ENCODE measurements at regions not wholly inside any gene's neighbourhood (a gene's known extent, or its start where the extent isn't known, plus 50 kb on each side); places are given as distances from the start of the nearest gene placed in this dataset.
A peak's percentile ranks its signal among the peaks of the same experiment; 100 is the strongest.
"Not testable (repeated sequence)": the region's sequence is repeated elsewhere in the genome, so short reads cannot be mapped to it uniquely, and the experiment has no call there.

DNA sequence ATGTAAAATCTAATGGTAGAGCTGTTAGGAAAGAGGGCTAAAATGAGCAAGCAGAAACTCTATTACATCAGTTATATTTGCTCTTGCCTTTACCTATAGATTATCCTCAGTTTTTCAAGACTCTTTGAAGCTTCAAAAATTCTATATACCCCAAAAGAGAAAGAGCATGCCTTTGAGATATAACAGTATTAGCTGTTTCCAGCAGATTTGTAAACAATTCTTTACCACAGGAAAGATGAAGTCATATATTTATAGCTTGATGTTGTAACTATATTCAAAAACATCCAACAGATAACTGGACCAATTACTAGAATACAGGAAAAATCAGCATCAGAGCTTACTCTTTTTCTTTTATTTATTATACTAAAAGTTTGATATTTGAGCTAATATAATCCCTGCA, 416.2 kb upstream of the TPK1 start:
- no peak for DNase-seq

DNA sequence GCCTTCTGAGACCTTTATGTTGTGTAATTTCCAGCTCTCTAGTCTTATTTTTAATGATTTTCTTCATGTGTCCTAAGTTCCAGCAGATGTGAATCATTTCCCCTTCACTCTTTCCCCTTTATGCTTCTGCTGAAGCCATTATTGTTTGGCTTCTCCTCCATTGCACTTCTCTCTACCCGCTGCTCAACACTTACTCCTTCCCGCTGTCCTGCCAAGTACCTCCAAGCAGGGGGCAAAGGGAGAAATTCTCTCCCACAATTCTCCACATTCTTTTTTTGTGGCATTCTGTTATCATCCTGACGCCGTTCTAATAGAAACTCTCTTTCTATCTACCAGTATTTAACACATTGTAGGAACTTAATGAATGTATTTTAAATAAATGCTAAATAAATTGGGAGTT, 388.9 kb upstream of the TPK1 start:
- no peak for DNase-seq

DNA sequence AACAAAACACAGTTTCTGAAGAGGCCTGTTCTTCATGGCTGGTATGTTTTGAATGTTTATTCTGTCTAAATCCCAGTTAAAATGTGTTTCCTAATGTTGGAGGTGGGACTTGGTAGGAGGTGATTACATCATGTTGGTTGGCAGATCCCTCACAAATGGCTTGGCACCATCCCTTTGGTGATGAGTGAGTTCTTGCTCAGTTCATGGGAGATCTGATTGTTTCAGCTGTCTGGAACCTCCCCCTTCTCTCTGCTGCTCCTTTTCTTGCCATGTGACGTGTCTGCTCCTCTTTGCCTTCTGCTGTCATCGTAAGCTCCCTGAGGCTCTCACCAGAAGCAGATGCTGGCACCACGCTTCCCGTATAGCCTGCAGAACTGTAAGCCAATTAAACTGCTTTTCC, 383.6 kb upstream of the TPK1 start:
- no peak for DNase-seq

DNA sequence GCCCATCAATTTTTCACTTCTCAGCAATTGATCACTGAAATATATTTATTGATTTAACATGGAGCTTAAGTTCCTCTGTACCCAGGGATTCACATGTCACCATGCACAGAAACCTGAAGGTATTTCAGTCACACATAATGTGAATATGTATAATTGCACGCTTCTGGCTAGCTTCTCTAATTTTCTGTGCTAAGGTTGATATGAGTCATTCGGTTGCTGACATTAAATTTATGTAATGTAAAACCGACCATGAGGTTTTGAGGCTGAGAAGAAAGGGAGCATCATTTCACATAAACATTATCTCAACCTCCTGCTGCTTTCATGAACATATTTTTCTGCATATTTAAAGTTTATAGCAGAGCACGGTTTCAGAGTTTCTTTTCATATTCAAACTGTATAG, 381.0 kb upstream of the TPK1 start:
- DNase-seq, result no peak

DNA sequence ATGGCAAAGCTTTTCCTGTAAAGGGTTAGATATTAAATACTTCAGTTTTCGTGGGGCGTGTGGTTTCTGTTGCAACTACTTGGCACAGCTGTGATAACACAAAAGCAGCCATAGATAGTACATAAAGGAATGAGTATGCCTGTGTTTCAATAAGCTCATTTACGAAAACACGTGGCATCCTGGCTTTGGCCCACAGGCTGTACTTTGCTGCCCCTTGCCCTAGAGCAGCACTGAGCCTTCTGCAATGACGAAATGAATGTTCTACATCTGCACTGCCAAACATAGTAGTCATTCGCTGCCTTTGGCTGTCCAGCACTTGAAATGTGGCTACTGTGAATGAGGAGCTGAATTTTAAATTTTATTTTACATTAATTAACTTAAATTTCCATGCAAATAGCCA, 376.2 kb upstream of the TPK1 start:
- no peak for DNase-seq

DNA sequence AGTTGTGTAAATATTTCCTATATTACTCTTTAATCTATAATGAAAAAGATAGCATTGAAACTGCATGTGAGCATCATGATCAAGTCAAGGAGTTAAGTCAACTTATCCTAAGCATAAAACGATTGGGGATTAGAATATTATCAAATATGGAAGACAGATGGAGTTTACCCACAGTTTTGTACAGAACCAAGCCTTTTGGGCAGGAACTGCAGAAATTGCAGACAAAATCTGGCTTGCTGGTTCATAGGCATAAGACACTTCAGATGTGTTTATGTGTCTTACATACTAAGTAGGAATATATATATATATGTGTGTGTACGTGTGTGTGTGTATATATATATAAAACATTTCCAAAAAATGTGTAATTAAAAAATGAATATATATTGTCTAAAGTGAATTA, 375.4 kb upstream of the TPK1 start:
- no peak for DNase-seq

DNA sequence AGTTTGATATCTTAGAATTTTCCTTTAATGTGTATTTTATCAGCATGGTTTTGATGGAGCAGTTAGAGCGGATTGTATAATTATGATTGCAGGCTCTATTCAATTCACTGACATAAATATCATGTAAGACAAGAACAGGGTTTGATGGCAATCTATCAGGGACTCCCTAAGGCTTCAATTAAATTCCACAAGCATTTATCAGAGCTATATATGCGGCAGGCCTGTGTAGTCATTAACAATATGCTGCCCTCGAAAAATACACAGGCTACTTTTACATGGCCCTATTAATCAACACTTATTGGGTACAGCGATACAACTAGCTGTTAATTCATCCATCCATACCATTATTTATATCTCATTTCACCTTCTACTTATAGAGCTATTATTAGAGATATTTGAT, 358.1 kb upstream of the TPK1 start:
- DNase-seq, result no peak

DNA sequence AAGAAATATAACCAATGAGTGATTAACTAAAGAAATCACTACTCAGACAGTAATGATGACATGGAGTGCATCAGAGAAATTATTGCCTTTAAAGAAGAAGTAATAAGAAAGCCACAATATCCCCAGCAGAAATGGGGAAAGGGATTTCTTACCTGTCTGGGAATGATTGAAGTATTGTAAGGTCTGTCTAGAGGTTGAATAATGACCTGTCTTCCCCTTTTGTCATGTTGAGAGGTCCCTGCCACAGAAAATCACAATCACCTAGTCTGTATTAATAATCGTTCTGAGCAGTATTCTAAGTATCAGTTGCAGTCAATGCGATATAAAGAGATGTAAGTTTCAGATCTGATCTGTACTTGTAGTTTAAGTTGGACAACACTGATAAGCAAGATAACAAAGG, 349.1 kb upstream of the TPK1 start:
- no peak for DNase-seq

DNA sequence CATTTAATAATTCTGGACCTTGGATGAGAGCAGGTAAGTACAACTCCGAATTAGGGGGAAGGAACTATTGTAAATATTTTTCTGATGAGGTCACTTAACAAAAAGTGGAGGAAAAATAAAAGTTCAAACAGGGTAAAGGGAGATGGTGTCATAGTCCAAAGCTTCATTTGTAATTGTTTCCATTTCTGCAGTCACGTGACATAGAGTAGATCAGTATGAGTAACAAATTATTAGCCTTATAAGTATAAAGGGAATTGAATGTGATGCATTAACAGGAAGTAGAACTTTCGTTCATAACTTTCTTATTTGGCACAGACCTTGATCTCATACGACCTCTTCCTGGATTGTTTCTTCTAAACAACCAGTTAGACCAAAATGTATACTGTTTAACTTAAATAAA, 347.2 kb upstream of the TPK1 start:
- DNase-seq, result no peak

DNA sequence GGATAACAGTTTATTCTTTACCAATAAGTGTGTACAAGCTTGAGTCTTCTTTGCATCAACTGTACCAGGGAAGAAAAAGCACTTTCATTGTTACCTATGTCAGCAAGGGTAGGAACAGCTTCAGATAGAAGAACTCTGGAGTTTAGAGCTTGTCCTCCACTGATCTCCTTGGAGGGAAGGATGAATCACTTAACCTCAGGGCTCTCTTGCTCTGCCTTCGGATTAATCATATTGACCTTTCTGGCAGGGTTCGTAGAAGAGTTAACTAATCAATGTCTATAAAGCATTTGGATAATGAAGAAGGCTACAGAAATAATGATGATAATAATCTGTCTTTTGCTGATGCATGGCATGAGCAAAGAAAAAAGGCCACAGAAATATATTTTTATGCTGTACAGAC, 339.5 kb upstream of the TPK1 start:
- no peak for DNase-seq

DNA sequence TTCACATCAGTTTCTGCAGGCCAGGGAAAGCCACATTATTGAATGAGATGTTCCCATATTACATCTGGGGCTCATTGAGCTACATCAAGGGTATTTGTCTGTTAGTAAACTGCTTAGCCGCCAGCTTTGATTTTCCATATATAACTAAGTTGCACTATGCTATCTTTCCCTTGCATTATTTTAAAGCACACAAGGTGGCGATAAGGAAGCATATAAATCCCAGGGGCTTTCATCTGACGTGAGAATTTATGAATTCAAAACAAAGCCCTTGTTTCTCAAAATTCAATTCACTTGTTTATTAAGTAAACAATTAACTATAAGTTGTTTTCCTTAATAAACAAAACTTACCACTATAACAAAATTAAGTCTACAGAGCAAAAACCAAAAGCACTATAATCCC, 334.1 kb upstream of the TPK1 start:
- peak; percentile 73 for DNase-seq

DNA sequence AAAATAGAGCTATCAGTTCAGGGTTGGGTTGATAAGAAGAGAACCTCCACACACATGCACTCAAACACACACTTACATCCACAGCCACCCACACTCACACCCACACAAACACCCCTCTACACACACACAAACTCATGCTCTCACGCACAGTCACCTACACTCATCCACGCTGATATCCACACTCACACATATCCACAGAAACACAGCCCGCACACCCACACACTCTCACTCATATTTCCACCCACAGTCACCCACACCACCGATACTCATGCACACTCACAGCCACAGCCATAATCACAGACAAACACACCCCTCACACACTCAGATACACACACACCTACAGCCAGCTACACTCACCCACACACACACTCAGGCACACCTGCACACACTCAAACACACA, 333.0 kb upstream of the TPK1 start:
- DNase-seq, result no peak

DNA sequence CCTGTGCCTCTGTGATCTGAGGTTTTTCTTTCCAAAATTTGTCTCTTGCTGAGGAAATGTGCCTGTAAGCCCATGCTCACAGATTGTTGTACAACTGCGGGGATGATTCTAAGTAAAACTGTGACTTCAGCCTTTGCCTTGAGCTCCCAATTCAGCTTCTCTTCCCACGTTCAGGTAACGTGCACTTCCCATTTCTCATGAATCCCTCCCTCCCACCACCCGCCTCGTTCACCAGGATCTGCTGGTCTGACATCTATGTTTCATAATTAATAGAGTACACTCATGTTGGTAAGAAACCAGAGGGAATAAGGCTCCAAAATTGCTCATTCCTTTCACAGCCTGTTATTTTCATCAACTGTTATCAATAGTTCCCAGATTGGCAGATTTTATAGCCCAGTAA, 332.6 kb upstream of the TPK1 start:
- no peak for DNase-seq

DNA sequence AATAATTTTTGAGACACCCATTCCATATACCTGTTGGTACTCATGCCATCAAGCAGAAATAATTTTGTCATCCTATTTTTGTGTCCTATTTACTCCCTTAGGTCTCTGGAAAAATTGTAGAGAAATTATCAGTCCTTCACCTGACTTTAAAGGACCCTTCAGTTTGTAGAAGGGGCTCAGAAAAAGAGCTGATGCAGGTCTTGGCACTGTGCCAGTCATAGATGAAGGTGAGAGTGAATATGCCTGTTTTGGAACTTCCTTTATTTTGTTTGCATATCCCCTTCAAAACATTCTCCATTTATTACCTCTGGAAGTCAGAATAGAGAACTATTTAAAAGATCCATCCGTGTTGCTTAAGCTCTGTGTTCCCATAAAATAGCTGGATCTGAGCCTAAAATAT, 321.0 kb upstream of the TPK1 start:
- peak; percentile 71 for DNase-seq

DNA sequence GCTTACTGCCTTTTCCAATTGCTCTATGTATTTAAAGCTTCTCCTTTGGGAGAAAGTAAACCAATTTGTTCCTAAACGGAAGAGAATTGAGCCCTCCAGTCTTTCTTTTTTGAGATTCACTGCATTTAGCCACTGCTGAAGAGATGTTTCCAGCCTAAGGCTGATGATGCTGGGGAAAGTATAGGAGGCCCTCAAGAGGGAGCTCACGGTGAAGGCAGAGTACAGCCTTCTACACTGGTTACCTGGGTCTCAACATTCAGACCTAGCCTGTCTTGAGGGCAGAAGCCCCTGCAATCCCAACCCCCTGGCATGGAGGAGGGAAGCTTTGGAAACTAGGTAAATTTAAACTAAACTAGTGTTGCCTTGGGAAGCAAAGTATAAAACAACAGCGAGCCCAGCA, 316.7 kb upstream of the TPK1 start:
- DNase-seq, result peak; percentile 21

DNA sequence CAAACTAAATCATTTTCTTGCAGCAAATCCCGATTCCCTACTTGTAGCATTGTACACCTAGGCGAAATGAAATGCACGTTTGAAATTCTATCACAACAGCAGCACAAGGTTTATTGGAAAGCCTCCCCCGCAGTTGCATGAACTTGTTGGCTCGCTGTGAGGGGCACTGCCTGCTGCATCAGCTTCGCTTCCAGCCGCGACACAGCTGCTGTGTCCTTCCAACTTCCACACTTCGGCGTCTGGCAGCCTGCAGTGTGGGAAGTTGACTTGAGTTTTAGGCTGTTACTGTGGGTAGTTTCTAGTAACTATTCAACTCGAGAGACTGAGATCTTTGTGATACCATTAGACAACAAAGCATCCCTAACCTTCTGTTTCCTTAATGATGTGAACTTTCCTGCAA, 315.8 kb upstream of the TPK1 start:
- no peak for DNase-seq

DNA sequence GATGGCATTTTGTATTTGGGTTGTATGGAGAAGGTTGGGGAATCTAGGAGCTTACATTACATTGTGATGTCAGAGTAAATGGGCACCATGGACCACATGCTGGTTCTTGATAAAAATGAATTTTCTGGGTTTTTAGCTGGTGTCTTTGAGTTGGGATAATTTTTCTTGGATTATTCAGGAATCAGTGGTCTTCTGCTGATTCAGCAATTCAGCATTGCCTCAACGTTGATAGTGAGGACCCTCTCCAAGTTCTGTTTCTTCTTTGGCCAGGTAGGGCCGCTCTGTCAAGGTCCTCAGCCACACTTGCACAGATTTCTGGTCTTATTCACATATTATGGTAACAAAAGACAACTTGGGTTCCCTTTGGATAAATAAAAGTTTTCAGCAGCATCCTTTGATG, 312.0 kb upstream of the TPK1 start:
- no peak for DNase-seq

DNA sequence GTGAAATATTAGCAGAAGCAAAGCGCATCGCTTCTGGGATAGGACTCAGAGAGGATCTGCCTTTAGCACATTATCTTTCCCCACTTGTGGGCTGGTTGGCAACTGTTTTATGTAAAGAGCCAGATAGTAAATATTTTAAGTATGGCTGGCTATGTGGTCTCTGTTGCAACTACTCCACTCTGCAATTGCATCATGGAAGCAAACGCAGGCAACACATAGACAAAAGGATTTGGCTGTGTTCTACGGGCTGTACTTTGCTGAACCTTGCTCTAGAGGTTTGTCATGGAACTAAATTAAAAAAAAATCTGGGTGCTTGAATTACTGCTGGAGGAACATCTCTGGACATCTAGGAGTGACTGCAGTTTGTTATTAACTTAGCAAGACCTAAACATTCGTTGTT, 307.8 kb upstream of the TPK1 start:
- peak; percentile 15 for DNase-seq

DNA sequence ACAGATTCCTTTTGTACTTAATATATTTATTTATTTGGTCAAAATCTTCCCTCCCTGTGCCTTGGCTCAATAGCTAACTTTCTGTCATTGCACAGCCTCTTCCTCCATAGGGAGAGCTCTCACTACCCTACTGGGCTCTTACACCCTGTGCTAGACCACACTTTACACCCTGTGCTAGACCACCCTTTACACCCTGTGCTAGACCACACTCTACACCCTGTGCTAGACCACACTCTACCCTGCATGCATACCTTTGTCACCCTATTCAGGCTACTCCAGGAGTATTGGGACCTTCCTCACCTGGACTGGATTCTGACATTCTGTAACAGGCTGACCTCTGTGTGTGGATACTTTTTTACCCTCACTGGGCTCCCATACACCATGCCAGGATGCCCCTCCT, 298.5 kb upstream of the TPK1 start:
- no peak for DNase-seq

DNA sequence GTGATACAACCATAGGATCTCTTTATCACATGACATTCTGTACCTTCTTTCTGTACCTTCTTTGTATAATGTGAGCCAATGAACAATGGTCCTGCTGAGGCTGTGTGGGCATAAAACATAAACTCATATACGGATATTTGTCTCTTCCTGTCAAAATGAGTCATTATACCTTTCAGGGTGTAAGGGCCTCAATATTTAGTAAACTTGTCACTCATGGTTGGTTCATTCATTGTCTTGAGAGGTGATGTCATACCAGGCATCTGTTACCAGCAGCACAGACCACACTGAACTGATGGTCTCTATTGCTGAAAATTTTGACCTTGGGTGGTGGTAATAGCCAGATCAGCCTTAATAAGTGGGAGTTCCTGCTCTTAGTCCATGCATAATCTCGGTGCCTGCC, 287.6 kb upstream of the TPK1 start:
- DNase-seq, result no peak

DNA sequence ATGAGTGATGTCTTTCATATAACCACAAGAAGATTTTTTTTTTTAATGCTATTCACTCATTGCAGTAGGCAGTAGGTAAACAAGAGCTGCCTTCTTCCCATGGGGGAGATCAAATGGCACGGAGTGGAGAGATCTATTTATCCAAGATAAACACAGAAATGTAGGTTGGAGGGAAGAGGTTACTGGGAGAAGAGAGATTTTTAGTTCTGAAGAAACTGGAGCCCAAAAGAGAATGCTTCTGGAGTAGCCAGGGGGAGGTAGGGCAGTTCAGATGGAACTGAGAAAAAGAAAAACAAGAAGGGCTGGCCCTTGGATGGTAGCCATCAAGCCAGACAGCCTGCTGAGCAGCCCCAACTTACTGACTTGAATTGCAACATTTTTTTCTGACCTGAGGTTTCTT, 270.1 kb upstream of the TPK1 start:
- peak; percentile 95 for DNase-seq

DNA sequence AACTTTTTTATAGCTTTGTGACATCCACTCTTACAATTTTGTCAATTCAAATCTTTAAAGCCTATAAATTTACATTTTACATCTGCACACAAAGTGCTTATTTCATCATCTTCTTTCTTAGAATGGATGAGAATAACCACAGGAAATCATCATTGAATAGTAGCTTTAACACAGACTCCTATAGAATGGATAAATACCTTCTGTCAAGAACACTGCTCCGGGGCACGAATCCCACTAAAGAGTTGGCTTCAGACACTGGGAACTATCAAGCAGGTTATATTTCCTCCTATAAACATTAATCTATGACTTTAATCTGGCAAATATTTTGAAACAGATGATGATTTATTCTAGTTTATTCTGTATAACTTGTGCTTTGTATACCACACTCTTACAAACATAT, 269.7 kb upstream of the TPK1 start:
- peak; percentile 92 for DNase-seq

DNA sequence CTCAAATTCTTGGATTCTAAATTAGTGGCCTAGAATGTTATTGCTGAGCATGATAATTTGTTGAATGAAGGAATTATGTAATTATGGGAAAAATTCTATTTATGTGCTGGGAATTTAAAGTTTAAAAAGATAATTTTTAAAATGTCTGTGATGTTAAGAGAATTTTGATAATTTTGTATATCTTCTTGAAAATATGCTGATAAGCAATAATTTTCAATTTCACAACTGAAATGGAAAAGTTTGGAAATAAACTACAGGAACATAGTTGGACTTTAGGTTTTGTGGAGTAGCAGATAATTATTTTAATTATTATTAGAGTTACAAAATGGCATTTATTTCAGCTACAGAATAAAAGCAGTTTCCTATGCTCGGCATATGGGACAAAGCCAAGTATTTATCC, 268.5 kb upstream of the TPK1 start:
- no peak for DNase-seq

DNA sequence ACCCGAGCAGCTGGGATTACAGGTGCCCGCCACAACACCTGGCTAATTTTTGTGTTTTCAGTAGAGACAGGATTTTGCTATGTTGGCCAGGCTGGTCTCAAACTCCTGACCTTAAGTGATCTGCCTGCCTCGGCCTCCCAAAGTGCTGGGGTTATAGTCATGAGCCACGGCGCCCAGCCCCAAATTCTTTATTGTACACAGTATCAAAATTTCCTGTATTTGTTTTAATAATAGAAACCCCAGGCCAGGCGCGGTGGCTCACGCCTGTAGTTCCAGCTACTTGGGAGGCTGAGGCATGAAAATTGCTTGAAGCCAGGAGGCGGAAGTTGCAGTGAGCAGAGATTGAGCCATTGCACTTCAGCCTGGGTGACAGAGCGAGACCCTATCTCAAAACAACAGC, 266.3 kb upstream of the TPK1 start:
- DNase-seq, result not testable (repeated sequence)

DNA sequence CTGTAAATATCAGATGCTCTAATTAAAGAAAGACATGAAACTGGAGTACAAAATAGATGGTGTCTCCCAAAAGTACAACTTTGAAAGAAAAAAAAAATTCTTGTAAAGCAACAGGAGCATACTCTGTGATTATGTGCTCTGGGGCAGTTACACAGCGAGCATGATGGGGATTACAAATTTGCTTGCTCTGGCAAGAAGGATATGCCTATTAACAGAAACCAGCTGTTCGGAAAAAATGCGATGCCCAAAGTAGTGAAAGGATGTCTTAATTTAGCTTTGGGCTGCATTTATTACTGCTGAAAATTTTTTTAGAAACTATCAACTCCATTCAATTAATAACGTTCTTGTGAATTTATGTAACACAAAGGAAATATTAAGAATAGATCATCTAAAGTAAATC, 256.9 kb upstream of the TPK1 start:
- no peak for DNase-seq

DNA sequence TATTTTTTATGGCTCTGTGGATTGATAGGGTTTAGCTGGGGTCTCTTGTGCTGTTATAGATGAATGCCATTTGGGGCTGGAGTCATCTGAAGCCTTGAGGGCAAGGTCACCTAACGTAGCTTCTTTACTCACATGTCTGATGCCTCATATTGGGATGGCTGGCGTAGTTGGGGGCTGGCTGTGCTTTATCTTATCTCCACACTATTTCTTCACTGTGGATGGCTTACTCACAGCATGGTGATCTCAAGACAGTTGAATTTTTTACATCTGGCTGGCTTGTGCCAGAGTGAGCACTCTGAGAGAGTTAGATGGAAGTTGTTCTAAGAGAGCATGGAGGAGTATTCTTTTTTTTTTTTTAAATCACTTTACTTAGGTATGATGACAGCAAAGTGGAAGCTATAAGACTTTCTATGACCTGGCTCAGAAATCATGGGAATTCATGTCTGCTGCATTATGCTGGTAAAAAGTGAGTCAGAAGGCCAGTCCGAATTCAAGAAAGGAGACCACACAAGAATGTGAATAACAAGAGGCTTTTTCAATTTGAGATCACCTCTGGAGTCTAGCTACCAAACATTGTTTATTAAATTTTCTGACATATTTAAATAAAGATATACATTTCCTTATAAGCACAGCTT, 252.4 kb upstream of the TPK1 start:
- DNase-seq, result no peak
